GM21529 (cell line): ENCODE measurements at regions not wholly inside any gene's neighbourhood (a gene's known extent, or its start where the extent isn't known, plus 50 kb on each side); places are given as distances from the start of the nearest gene placed in this dataset.
A peak's percentile ranks its signal among the peaks of the same experiment; 100 is the strongest.

Experiments used
- ATAC-seq: cut with Tn5 transposase; IDR thresholded peaks from one replicate; pipeline ENCODE4 v1.9.1; 2021; ENCODE audit not compliant: unreplicated experiment

GRCh38 chr5:74275171-74275992 is 365.1 kb downstream of the ENC1 start:
- no peak for ATAC-seq

DNA sequence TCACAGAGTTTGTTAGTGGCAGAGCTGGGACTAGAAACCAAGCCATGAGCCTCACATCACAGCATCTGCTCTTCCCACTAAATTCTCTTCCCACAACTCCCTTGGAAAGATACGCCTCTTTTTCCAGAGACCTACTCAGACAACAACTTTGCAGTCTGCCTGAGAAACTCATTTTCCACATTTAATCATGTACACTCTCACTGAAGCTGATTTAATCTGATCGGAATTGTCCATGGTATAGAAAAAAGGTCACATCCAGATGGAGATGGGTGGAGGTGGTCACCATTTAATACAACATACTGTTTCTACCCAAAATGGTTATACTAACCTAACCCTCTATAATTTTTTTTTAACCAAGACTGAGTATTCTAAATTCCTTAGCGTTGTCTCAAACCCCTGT is 366.2 kb downstream of the ENC1 start:
- ATAC-seq: no peak

- ATAC-seq: no peak
These were observed 367.6 kb downstream of the ENC1 start for GRCh38 chr5:74272831-74273451.

GRCh38 chr5:74272024-74272775 is 368.3 kb downstream of the ENC1 start:
- ATAC-seq: no peak

DNA sequence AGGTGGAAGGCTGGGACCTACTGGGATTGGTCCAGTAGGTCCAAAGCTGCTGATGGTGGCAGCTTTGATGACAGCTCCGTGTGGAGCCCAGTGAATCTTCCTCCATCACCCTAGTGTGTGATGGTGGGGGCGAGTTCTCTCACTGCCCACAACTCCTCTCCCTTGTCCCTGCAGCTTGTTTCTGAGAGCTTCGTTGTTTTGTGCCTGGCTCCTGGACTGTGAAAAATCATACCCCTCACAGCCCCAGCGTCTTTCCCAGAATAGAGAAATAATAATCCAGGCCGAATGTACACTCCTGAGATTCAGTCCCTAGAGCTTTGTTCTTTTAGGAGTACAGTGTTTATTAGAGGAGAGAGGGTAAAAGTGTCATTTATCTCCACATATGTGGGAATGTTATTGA is 372.2 kb downstream of the ENC1 start:
- no peak for ATAC-seq

GRCh38 chr5:74266836-74267235 is 373.7 kb downstream of the ENC1 start:
- ATAC-seq: no peak

GRCh38 chr5:74266132-74266531 is 374.4 kb downstream of the ENC1 start:
- ATAC-seq: no peak

DNA sequence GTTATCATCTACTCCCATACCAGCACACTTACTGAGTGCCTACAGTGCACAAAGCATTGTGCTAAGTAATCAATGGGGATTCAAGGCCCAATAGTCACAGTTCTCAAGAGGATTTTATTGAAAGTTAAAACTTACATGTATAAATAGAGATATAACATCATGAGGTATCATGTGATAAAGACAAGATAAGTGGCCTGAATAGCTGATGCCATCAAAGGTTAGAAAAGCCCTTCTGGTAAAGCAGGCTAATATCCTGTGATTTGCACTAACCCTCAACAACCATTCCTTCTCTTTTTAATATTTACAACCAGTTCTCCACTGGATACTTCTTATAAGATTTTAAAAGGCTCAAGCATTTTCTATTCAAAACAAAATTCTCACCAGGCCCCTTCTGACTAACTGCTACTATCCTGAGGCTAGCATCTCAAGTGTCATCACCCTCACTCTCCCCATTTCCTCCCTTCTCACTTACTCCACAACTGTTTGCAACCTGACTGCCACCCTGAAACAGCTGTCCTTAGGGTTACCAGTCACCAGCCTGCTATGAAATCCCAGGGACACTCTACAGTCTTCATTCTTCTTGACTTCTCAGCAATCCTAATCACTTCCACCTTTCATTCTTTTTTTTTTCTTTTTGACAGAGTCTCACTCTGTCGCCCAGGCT is 377.9 kb downstream of the ENC1 start:
- no peak for ATAC-seq

- no peak for ATAC-seq
These were observed 378.7 kb downstream of the ENC1 start for GRCh38 chr5:74261866-74262265.

DNA sequence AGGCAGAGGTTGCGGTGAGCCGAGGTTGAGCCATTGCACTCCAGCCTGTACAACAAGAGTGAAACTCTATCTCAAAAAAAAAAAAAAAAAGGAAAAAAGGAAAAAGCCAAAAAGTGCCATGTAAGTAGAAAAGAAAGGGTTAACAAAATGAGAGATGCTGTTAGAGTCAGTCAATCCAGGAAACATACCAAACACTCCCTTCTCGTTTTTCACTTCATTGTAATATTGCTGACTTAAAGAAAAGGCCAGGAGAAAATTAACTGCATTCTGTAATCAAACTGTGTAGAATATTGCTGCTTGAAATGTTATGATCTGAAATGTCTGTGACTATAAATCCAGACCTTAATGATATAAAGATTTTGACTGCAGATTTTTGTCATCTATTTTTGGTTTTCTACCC is 379.1 kb downstream of the ENC1 start:
- no peak for ATAC-seq

DNA sequence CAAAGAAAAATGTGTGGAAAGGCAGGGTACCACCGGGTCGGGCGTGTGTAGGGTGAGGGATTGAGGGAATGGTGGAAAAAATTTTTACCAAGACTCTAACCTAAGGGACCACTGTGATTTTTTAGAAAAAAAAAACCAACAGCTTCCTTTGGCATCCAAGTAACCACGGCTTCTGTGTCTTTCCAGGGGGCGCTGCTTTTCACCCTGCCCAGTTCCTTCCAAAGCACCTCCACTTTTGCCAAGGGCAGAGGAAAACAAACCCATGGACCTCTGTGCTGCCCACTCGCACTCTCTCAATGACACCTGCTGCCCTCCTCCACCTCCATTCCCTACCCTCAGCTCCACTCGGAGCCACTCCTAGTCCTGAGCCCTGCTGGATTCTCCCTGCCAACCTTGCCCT is 381.0 kb downstream of the ENC1 start:
- ATAC-seq: no peak

DNA sequence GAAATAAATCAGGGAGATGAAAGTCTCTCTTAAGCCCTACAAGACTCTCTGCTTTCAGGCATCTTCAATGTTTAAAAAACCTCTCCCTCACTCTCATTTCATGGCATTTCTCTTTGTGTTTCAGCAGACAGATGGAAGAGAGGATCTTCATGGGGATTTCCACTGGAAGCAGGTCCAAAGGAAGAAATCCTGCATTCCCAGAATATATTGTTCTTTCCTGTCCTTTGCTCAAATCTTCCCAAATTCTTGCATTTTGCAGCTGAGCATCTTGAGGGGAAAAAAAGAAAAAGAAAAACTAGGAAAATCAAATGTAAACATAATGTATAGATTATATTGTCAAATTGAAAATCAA is 382.2 kb downstream of the ENC1 start:
- no peak for ATAC-seq

DNA sequence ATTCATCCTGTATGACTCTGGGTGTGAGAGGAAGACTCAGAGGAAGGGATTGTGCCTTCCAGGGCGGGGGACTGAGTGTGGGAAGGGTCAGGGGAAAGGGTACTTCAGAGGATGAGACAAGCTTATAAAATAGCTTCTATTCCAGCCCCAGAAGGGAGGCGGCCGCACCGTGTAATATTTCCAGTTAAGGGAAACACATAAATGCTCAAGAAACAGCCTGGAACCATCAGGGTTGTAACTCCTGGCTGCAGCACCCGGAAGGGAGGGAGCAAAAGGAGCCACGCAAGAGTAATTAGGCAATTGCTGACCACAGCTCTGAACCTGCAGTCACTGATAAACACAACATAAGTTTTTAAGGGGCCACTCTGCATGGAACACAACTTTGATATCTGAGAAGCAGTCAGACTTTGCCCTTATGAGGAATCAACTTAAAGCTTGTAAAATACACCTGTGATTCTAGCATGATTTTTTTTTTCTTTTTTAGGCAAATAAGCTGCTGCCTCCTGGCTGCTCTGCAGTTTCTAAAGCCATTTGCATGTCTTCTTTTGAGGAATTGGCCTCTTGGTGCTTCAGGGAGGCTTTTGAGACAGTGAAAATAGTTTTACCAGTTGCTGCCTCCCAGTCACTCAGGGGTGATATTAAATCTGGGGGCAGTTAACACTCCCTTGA is 382.7 kb downstream of the ENC1 start:
- ATAC-seq: peak; percentile 63

- no peak for ATAC-seq
These were observed 383.4 kb downstream of the ENC1 start for GRCh38 chr5:74257060-74257527.

- ATAC-seq: no peak
These were observed 384.7 kb downstream of the ENC1 start for GRCh38 chr5:74255692-74256392.

GRCh38 chr5:74254257-74254656 is 386.3 kb downstream of the ENC1 start:
- ATAC-seq: no peak

- ATAC-seq: no peak
These were observed 388.5 kb downstream of the ENC1 start for GRCh38 chr5:74252044-74252443.

- ATAC-seq: no peak
These were observed 389.1 kb downstream of the ENC1 start for GRCh38 chr5:74251141-74252035.
